ENCODE measurements at regions not wholly inside any gene's neighbourhood (a gene's known extent, or its start where the extent isn't known, plus 50 kb on each side); places are given as distances from the start of the nearest gene placed in this dataset.

DNA sequence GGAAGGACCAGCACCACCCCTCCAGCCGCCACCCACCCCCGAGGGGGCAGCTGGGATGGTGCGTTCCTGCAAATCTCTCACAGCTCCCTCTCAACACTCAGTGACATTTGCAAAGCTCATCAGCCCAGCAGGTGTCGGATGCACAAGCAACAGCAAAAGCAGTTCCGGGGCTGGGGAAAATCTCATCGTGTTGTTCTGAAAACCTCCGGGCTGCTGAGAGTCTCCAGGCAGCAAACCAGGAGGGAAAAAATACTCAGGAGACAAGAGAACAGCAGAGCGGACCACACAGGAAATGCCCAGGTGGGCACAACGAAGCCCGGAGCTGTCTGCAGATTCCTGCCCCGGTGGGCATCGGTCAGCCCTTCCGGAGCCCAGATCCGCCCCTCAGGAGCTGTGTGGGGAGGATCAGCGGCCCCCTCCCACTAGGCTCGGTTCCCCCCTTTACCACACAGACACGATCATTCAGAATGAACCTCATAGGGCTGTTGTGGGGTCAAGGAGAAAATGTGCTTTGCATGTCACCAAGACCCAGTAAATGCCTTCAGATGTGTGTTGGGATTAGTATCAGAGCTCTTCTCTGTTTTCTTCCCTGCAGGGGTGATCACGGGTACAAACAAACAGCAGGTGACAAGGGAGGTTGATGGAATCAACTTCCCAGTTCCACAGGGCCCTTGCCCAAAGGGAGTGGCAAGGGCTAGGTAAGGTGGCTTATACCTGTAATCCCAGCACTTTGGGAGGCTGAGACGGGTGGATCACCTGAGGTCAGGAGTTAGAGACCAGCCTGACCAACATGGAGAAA is 127.0 kb upstream of the TIAM1 start:
- no peak for TF ChIP-seq EZH2 (IDR thresholded peaks at IDR 0.05)
- TF ChIP-seq POLR2AphosphoS5 (IDR thresholded peaks at IDR 0.05; ENCODE audit: borderline replicate concordance, low read depth, low read length) = no peak

All from SK-N-MC (cell line).